HG03571 (cell line): ENCODE measurements at regions not wholly inside any gene's neighbourhood (a gene's known extent, or its start where the extent isn't known, plus 50 kb on each side); places are given as distances from the start of the nearest gene placed in this dataset.

ENCODE experiments used
- ATAC-seq: cut with Tn5 transposase; IDR thresholded peaks from one replicate; pipeline ENCODE4 v1.9.1; 2021; ENCODE audit not compliant: unreplicated experiment

- no peak for ATAC-seq
These were observed 145.8 kb upstream of the UNC5B start for GRCh38 chr10:71066600-71066999.

- ATAC-seq = no peak
These were observed 145.2 kb upstream of the UNC5B start for GRCh38 chr10:71067098-71067740.

- ATAC-seq = no peak
These were observed 143.5 kb upstream of the UNC5B start for GRCh38 chr10:71068861-71069271.

- no peak for ATAC-seq
These were observed 142.3 kb upstream of the UNC5B start for GRCh38 chr10:71069909-71070666.

GRCh38 chr10:71070741-71071140 is 141.6 kb upstream of the UNC5B start:
- no peak for ATAC-seq

- no peak for ATAC-seq
These were observed 140.1 kb upstream of the UNC5B start for GRCh38 chr10:71072131-71072822.

- ATAC-seq = no peak
These were observed 139.6 kb upstream of the UNC5B start for GRCh38 chr10:71072823-71073210.

- ATAC-seq = no peak
These were observed 138.8 kb upstream of the UNC5B start for GRCh38 chr10:71073451-71074175.

- ATAC-seq = no peak
These were observed 138.1 kb upstream of the UNC5B start for GRCh38 chr10:71074176-71074755.

GRCh38 chr10:71075086-71075758 is 137.1 kb upstream of the UNC5B start:
- no peak for ATAC-seq

- ATAC-seq = no peak
These were observed 136.5 kb upstream of the UNC5B start for GRCh38 chr10:71075759-71076472.

- no peak for ATAC-seq
These were observed 135.8 kb upstream of the UNC5B start for GRCh38 chr10:71076473-71077142.

- no peak for ATAC-seq
These were observed 135.2 kb upstream of the UNC5B start for GRCh38 chr10:71077143-71077581.

- no peak for ATAC-seq
These were observed 134.4 kb upstream of the UNC5B start for GRCh38 chr10:71077796-71078453.

GRCh38 chr10:71078454-71079145 is 133.8 kb upstream of the UNC5B start:
- no peak for ATAC-seq

- no peak for ATAC-seq
These were observed 132.5 kb upstream of the UNC5B start for GRCh38 chr10:71079761-71080380.

GRCh38 chr10:71080381-71081228 is 131.8 kb upstream of the UNC5B start:
- ATAC-seq = no peak
